Epithelial cell of prostate (primary cell): ENCODE measurements at regions not wholly inside any gene's neighbourhood (a gene's known extent, or its start where the extent isn't known, plus 50 kb on each side); places are given as distances from the start of the nearest gene placed in this dataset.

Experiments
- DNase-seq: peaks from one replicate; pipeline ENCODE4 v3.0.0-alpha.2; 2011; ENCODE audit warnings: low read depth, low spot score
- H3K27ac ChIP-seq: fragments of 450-650 bp; 2 replicates; pipeline ENCODE4 v1.5.1; 2017; ENCODE audit warnings: mild to moderate bottlenecking

- no peak overlapping the region for H3K27ac ChIP-seq
- no peak for DNase-seq
Observed at GRCh38 chr15:93418566-93418965, 329.6 kb upstream of the RGMA start.

GRCh38 chr15:93417631-93418030 lies 328.6 kb upstream of the RGMA start:
- no peak overlapping the region for H3K27ac ChIP-seq
- no peak for DNase-seq

DNA sequence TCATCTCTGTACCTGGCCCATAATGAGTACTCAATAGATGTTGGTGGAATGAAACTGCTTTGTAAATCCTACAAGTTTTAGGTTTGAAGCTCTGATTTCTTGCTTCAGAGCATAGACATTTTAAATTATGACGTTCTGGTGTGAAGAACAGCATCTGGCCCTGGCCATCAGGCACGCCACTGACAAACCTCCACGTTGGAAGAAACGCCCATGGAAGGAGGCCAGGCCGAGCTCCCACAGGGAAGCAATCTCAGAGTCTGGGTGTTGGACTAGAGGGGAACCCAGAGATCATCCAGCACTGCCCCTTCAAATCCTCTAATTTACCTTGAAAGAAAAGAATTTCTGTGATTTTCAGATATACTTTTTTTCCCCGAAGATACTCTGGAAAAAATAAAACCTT lies 328.1 kb upstream of the RGMA start:
- DNase-seq, result no peak
- no peak overlapping the region for H3K27ac ChIP-seq

DNA sequence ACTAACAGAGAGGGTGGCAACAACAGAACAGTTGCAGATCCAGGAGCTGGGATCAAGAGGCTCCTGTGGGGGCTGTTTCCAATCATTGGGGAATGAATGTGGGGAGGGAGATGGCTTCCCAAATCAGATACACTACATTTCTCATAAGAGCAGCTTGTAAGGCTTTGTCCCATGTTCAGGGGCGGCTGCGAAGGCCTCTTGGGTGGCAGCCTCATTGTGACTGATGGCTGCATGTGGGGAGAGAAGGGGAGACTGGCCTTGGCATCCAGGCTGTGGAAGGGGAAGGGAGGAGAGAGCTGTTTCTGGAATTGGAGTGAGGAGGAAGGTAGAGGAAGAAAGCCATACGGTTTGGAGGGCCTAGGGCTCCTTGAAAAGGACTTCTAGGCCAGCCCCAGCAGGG lies 326.6 kb upstream of the RGMA start:
- H3K27ac ChIP-seq, result no peak overlapping the region
- no peak for DNase-seq

GRCh38 chr15:93414576-93415231 lies 325.7 kb upstream of the RGMA start:
- no peak overlapping the region for H3K27ac ChIP-seq
- DNase-seq, result no peak

DNA sequence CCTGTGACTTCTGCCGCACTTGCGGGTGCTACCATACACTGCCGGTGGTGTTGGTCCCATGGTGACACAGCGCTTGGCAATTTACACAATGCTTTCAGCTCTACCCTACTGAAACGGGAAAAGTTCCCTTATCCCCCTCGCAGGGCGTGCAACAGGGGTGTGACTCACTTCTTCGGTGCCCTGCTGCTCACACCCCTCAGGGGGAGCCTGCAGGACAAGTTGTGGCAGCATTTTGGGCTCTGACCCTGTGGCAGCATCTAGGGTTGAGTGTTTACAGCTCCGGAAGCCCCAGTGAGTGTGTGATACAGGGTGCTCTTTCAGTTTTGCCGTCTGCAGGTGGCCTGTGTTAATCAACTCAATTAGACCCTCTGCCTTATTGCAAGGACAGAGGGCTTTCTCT lies 324.7 kb upstream of the RGMA start:
- H3K27ac ChIP-seq, result no peak overlapping the region
- DNase-seq, result no peak

GRCh38 chr15:93399121-93399520 lies 310.1 kb upstream of the RGMA start:
- DNase-seq, result no peak

DNA sequence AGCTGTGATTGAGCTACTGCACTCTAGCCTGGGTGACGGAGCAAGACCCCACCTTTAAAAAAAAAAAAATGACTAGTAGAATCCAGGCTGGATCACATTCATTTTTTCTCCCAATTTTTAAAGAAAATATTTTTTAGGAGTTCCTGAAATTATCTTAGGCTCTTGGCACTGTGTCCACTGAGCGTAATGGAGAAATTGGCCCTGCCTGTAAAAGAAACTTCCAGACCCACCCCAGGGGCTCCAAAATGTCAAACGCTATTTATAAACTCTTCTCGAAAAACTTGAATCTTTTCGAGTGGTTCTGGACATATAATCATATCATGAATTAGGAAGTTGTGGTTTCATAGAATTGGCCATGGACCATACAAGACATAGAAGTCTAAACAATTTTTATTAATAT lies 300.2 kb upstream of the RGMA start:
- DNase-seq, result no peak
- no peak overlapping the region for H3K27ac ChIP-seq

More at GRCh38 chr15:93399121-93399520, 310.1 kb upstream of the RGMA start:
- no peak overlapping the region for H3K27ac ChIP-seq

DNA sequence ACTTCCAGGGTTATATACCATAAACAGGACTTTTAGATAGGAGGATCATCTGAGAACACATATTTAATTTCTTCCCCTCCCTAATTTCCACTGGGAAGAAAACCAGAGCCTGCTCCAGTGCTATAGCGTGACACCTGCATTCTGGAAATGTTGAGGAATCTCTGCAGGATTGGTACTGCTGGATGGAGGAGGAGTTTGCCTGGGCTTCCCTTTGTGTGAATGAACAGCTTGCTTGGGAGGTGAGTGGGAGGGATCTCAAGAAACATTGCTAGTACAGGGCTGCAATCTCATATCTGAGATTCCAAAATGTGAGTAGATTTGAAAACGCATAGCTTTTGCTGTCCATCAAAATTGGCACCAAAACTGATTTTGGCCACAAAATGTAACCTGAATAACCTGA lies 295.9 kb upstream of the RGMA start:
- H3K27ac ChIP-seq, result no peak overlapping the region
- DNase-seq, result no peak

DNA sequence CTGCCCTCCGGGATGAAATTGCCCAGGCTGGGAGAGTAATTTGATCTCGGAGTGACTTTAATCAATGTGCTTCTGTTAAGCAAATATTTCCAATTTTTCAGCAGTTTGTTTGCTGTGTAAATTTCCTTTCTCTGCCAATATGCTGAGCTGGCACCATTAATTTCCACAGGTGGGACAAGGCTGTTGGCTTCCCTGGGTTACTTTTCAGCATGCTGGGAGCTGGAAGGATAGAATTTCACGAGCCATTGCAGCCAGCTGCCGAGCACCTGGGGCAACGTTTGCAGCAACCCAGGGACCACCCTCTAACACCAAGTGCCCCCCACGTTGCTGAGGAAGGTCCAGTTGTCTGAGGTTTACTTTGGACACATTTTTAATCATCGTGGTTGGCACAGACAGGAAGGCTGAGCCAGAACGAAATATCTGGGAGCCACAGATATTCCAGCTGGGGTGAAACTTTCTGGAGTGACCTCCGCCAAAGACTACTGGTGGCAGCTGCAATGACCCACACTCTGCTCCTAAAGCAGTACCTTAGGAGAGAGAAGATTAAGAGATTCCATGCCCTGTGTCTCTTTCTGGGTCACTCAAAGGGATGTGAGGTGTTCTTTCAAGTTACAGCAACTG lies 293.3 kb upstream of the RGMA start:
- H3K27ac ChIP-seq, result no peak overlapping the region
- no peak for DNase-seq

- no peak for DNase-seq
- H3K27ac ChIP-seq, result no peak overlapping the region
Observed at GRCh38 chr15:93378558-93378957, 289.5 kb upstream of the RGMA start.

GRCh38 chr15:93372865-93373223 lies 283.8 kb upstream of the RGMA start:
- H3K27ac ChIP-seq, result no peak overlapping the region
- DNase-seq, result no peak

GRCh38 chr15:93372208-93372864 lies 283.3 kb upstream of the RGMA start:
- no peak for DNase-seq
- H3K27ac ChIP-seq, result no peak overlapping the region

DNA sequence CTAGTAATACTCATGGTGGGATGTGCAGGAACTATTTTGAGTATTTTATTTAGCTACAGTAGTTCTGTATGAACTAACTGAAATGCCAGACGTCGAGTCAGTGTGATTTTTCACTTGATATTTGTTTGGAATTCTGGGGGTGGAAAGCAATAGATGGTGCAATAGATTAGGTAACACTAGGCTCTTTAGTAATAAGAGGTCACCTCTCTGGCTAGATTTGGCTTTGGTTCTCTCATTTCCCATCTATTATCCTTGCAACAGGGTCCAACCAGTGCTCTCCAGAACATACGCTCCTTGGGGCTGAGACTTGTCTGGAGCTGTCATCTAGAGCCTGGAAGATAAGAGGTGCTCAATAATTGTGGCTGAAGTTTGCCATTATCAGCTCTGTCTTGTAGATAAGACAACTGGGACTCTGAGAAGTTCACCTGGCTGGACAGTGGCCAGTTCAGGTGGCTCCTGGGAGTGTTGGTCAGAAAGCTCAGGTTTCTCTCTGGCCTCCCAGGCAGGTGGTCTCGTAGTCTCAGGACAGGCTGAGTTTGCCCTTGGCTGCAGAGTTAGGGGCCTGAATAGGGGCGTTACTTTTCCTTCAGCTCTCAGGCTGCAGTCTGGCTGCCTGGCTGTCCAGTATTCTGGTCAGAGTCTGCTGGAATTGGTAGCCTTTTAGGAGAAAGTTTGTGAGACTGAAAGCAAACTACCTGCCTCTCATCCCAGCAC lies 277.5 kb upstream of the RGMA start:
- H3K27ac ChIP-seq, result no peak overlapping the region

DNA sequence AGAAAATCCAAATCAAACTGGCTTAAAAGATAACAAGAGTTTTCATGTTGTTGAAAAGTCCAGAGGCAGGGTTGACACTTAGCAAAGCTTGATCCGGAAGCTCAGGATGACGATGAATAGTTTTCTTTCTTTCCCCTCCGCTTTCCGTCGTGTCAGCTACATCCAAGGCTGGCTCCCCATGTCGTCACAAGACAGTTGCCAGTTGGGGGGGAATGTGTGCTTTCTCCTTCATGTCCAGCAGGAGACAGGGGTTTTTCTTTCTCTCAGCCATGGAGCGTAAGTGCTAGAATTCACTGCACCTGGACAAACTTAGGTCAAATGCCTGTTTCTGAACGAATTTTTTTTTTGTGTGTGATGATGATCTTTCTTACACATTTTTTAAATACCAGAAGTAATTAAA lies 273.8 kb upstream of the RGMA start:
- DNase-seq, result no peak
- no peak overlapping the region for H3K27ac ChIP-seq

More for the DNA sequence above, 277.5 kb upstream of the RGMA start:
- no peak for DNase-seq

- no peak overlapping the region for H3K27ac ChIP-seq
- DNase-seq, result no peak
Observed at GRCh38 chr15:93362203-93362602, 273.2 kb upstream of the RGMA start.

- no peak for DNase-seq
- no peak overlapping the region for H3K27ac ChIP-seq
Observed at GRCh38 chr15:93361703-93362102, 272.7 kb upstream of the RGMA start.

- no peak overlapping the region for H3K27ac ChIP-seq
- no peak for DNase-seq
Observed at GRCh38 chr15:93360976-93361375, 272.0 kb upstream of the RGMA start.

GRCh38 chr15:93360318-93360717 lies 271.3 kb upstream of the RGMA start:
- DNase-seq, result no peak
- no peak overlapping the region for H3K27ac ChIP-seq

DNA sequence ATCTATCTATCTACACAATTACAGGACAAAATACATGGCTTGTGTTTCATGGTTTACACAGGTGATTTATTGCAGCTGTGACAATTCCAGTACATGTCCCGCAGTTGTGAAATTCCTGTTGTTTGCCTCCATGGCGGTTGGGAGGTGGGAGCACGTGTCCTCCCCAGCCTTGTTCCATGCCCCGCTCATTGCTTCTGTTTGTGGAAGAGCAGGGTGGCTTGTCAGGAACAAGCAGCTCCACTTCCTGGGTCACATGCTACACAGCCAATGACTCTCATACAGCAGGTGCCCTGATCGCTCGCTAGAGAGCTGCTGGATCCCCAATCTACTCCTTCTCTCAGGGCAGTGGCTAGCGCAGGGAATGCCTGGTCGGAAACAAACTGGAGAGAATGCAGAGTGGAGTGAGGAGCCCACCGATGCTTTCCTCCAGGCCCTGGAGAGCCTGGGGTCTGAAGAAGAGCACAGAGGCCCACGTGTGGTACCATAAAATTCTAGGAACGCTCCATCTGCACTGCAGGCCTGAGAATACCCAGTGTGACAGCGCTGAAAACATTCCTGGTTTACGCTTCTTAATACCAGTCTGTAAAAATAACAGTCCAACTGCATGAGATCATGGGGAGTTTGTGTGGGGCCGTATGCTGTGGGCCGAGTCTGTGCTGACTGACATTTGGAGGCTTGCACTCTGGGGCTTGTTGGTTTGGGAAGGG lies 270.6 kb upstream of the RGMA start:
- no peak for DNase-seq
- H3K27ac ChIP-seq, result peak overlapping the region; percentile 23

GRCh38 chr15:93359060-93359408 lies 270.0 kb upstream of the RGMA start:
- peak overlapping the region; percentile 23 for H3K27ac ChIP-seq
- no peak for DNase-seq
